ENCODE measurements at regions not wholly inside any gene's neighbourhood (a gene's known extent, or its start where the extent isn't known, plus 50 kb on each side); places are given as distances from the start of the nearest gene placed in this dataset.

GRCh38 chr7:114832906-114833595 lies 88.8 kb upstream of the MDFIC start:
- TF ChIP-seq CTCF (IDR thresholded peaks at IDR 0.05) = no peak
- no peak for TF ChIP-seq POLR2AphosphoS5 (IDR thresholded peaks at IDR 0.05)
- no peak for TF ChIP-seq POLR2A (IDR thresholded peaks at IDR 0.05; ENCODE audit: low read depth)
